GM12892 (cell line): ENCODE measurements at regions not wholly inside any gene's neighbourhood (a gene's known extent, or its start where the extent isn't known, plus 50 kb on each side); places are given as distances from the start of the nearest gene placed in this dataset.

Source experiments
- POLR2A ChIP-seq: IDR thresholded peaks from 2 replicates; pipeline ENCODE4 v1.6.1; 2011; ENCODE audit warnings: low read depth, low read length, control low read depth
- POLR2AphosphoS5 ChIP-seq: IDR thresholded peaks from 2 replicates; pipeline ENCODE4 v1.6.1; 2011; ENCODE audit warnings: low read depth, low read length, control low read depth
- TAF1 ChIP-seq: IDR thresholded peaks from 2 replicates; pipeline ENCODE4 v1.6.1; 2011; ENCODE audit warnings: low read depth, mild to moderate bottlenecking, control low read depth, low read length, borderline replicate concordance

GRCh38 chr13:68028701-68029100 lies 798.6 kb upstream of the PCDH9 start:
- TF ChIP-seq POLR2A (no peak), POLR2AphosphoS5 (no peak), TAF1 (no peak)
